ENCODE measurements at regions not wholly inside any gene's neighbourhood (a gene's known extent, or its start where the extent isn't known, plus 50 kb on each side); places are given as distances from the start of the nearest gene placed in this dataset.

GRCh38 chr3:59267021-59267420, 217.2 kb upstream of the CFAP20DC start:
- TF ChIP-seq CTCF (IDR thresholded peaks at IDR 0.05 in 4 of 5, conservative IDR thresholded peaks at IDR 0.05 in 1 of 5) (no peak), POLR2A (IDR thresholded peaks at IDR 0.05) (no peak)

Data from gastrocnemius medialis (tissue), 4 donors.